Subcutaneous abdominal adipose tissue (tissue), 5 donors: ENCODE measurements at regions not wholly inside any gene's neighbourhood (a gene's known extent, or its start where the extent isn't known, plus 50 kb on each side); places are given as distances from the start of the nearest gene placed in this dataset.

Experiments used
- H3K27ac ChIP-seq: one replicate; pipeline ENCODE4 v1.7.0; 2013; ENCODE audit warnings: low read depth, mild to moderate bottlenecking, inconsistent platforms, low read length, moderate library complexity
- H3K27me3 ChIP-seq, 5 donors: one replicate each; pipeline ENCODE4 v1.7.0; 2013; ENCODE audit warnings: low read length in 5 of 5, inconsistent platforms in 1 of 5; ENCODE audit not compliant: control insufficient read depth in 5 of 5, insufficient read depth in 4 of 5
- H3K36me3 ChIP-seq, 5 donors: one replicate each; pipeline ENCODE4 v1.7.0; 2013; ENCODE audit warnings: low read length in 5 of 5; ENCODE audit not compliant: control insufficient read depth in 5 of 5, insufficient read depth in 5 of 5
- H3K4me1 ChIP-seq, 5 donors: one replicate each; pipeline ENCODE4 v1.7.0; 2013; ENCODE audit warnings: low read length in 5 of 5, mild to moderate bottlenecking in 3 of 5, moderate library complexity in 1 of 5; ENCODE audit not compliant: control insufficient read depth in 5 of 5, insufficient read depth in 5 of 5
- H3K4me3 ChIP-seq, 5 donors: one replicate each; pipeline ENCODE4 v1.7.0; 2013; ENCODE audit warnings: low read length in 5 of 5, low read depth in 1 of 5
- H3K9ac ChIP-seq, 5 donors: one replicate each; pipeline ENCODE4 v1.7.0; 2013; ENCODE audit warnings: low read length in 5 of 5, mild to moderate bottlenecking in 4 of 5, moderate library complexity in 3 of 5
- H3K9me3 ChIP-seq, 5 donors: one replicate each; pipeline ENCODE4 v1.7.0; 2013; ENCODE audit warnings: low read length in 5 of 5; ENCODE audit not compliant: control insufficient read depth in 5 of 5
- donor health status: healthy.
- donor health status: healthy.
- donor health status: healthy.
- donor health status: healthy.
- donor health status: healthy.

- H3K4me3 ChIP-seq = no peak overlapping the region
- H3K4me1 ChIP-seq = no peaks in the 10 kb centered on the region
- H3K36me3 ChIP-seq = no peaks in the 10 kb centered on the region
- H3K27ac ChIP-seq = no peak overlapping the region
- H3K9ac ChIP-seq = no peak overlapping the region
- no peaks in the 10 kb centered on the region for H3K27me3 ChIP-seq
- H3K9me3 ChIP-seq = no peaks in the 10 kb centered on the region
Observed at GRCh38 chr4:30386266-30386895, 333.8 kb upstream of the PCDH7 start.

- Histone ChIP-seq H3K36me3 (no peaks in the 10 kb centered on the region), H3K9me3 (peaks cover 0 to 9% (median 3%) of the 10 kb centered on the region in 5 donors), H3K9ac (no peak overlapping the region), H3K4me3 (no peak overlapping the region), H3K27ac (no peak overlapping the region), H3K4me1 (no peaks in the 10 kb centered on the region), H3K27me3 (no peaks in the 10 kb centered on the region)
Observed at GRCh38 chr4:30395902-30396301, 324.3 kb upstream of the PCDH7 start.

GRCh38 chr4:30396772-30397475 is 323.2 kb upstream of the PCDH7 start:
- Histone ChIP-seq H3K9ac (no peak overlapping the region), H3K4me1 (no peaks in the 10 kb centered on the region), H3K9me3 (peaks cover 0 to 9% (median 3%) of the 10 kb centered on the region in 5 donors), H3K27ac (no peak overlapping the region), H3K36me3 (no peaks in the 10 kb centered on the region), H3K27me3 (no peaks in the 10 kb centered on the region), H3K4me3 (no peak overlapping the region)

DNA sequence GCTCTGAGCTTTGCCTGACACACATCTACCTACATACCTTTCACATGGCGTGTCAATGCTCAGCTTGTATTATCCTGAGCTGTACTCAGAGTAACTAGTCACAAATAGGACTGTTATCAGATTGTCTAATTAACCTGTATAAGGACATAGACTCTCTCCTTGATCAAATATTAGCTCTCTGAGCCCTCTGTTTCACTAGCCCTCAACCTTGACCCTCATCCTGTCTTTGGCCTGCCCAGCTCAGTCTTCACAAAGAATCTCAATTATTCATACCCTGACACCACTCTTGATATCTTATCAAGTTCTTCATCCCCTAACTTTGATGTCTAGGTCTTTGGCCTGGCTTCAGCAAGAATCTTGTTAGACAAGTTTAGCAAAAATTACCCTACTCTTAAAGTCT is 320.7 kb upstream of the PCDH7 start:
- no peaks in the 10 kb centered on the region for H3K4me1 ChIP-seq
- no peaks in the 10 kb centered on the region for H3K27me3 ChIP-seq
- H3K36me3 ChIP-seq = no peaks in the 10 kb centered on the region
- no peak overlapping the region for H3K27ac ChIP-seq
- no peak overlapping the region for H3K4me3 ChIP-seq
- no peak overlapping the region for H3K9ac ChIP-seq
- no peaks in the 10 kb centered on the region for H3K9me3 ChIP-seq

DNA sequence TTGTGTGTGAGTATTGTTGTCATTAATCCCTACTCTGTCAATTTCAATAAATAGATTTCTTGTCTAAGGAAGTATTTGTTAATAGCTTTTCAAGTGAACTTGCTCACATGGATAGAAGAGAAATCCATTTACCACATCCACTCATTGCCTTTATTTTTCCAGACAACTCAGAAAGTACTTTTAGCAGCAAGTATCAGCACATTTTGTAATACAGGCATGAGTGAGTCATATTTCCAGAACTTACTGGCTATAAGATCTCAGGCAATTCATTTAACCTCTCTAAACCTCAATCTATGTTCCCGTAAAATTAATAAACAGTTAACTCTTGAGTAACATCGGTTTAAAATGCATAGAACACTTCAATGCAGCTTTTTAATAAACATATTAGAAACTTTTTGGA is 317.9 kb upstream of the PCDH7 start:
- Histone ChIP-seq H3K9me3 (peaks cover 3 to 12% (median 9%) of the 10 kb centered on the region in 5 donors), H3K4me1 (no peaks in the 10 kb centered on the region), H3K36me3 (no peaks in the 10 kb centered on the region)

GRCh38 chr4:30413915-30414314 is 306.3 kb upstream of the PCDH7 start:
- H3K27me3 ChIP-seq = no peaks in the 10 kb centered on the region
- H3K27ac ChIP-seq = no peak overlapping the region
- H3K9me3 ChIP-seq = peaks cover 3 to 25% (median 16%) of the 10 kb centered on the region in 5 donors
- H3K4me3 ChIP-seq = no peak overlapping the region
- H3K9ac ChIP-seq = no peak overlapping the region
- H3K4me1 ChIP-seq = no peaks in the 10 kb centered on the region
- no peaks in the 10 kb centered on the region for H3K36me3 ChIP-seq

More for the DNA sequence above, 317.9 kb upstream of the PCDH7 start:
- H3K27me3 ChIP-seq = no peaks in the 10 kb centered on the region
- H3K9ac ChIP-seq = no peak overlapping the region
- H3K27ac ChIP-seq = no peak overlapping the region
- H3K4me3 ChIP-seq = no peak overlapping the region

DNA sequence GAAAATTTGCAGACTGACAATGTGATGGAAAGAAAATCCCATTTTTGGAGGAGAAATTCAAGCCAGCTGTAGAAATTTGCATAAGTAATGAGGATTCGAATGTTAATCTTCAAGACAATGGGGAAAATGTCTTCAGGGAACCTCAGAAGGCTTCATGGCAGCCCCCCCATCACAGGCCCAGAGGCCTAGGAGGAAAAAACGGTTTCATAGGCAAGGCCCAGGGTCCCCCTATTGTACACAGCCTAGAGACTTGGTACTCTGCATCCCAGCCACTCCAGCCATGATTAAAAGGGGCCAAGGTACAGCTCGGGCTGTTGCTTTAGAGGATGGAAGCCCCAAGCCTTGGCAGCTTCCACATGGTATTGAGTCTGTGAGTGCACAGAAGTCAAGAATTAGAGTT is 303.6 kb upstream of the PCDH7 start:
- no peak overlapping the region for H3K4me3 ChIP-seq
- H3K27me3 ChIP-seq = no peaks in the 10 kb centered on the region
- H3K27ac ChIP-seq = no peak overlapping the region
- H3K36me3 ChIP-seq = no peaks in the 10 kb centered on the region
- no peak overlapping the region for H3K9ac ChIP-seq
- no peaks in the 10 kb centered on the region for H3K4me1 ChIP-seq
- H3K9me3 ChIP-seq = peaks cover 3 to 27% (median 16%) of the 10 kb centered on the region in 5 donors

DNA sequence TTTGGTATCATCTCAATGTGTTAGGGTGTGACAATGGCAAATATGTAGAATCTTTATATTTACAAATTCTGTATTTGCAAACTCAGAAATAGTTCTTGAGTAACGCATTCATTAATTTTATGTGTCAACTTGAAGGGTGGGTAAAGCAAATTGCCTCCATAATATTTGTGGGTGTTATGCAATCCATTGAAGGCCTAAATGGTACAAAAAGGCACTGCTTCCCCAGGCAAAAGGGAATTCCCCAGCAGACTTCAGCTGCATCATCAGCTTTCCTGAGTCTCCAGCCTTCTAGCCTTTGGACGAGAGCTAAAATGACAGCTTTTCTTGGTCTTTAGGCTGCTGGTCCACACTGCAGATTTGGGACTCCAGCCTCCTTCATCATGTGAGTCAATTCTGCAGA is 292.2 kb upstream of the PCDH7 start:
- no peak overlapping the region for H3K27ac ChIP-seq
- no peaks in the 10 kb centered on the region for H3K4me1 ChIP-seq
- no peaks in the 10 kb centered on the region for H3K27me3 ChIP-seq
- H3K4me3 ChIP-seq = no peak overlapping the region
- H3K9ac ChIP-seq = no peak overlapping the region
- H3K36me3 ChIP-seq = no peaks in the 10 kb centered on the region
- H3K9me3 ChIP-seq = peaks cover 0 to 3% (median 2%) of the 10 kb centered on the region in 5 donors

DNA sequence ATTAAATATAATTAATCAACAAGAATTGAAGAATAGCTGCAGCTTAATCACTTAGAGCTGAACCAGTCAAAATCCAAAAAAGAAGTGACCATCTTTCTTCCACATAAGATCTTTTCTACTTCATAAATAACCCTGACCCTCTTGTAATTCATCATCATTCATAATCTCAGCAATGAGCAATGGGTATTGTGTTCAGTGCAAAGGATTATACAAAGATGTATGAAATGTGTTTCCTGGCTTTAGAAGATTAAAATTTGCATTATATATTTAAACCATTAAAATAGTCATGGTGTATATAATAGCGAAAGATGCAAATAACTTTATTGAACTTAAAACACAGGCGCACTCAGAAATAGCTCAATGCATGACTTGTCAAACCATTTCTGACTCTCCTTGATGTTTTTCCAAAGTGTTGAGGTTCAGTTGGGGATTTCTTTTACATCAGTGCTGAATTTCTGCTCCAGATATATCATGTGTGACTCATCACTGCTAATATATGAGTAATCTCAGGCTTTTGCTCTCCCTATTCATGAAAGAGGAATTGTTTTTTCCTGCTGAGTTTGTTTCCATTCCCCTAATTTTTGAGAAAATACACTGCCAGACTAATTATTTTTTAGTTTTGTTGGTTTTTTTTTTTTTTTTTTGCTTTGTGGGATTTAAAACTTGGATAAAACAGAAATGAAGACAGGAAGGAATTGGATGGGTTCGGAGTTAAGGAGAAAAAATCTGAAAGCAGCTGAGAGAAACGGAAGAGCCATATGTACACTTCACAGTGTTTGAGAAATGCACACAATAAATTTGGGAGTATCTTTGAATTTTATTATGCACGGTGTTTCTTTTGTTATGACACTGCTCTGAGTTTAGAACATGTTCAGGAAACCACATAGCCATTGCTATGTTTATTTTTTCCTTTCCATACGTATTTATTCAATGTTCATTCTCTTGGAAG is 290.1 kb upstream of the PCDH7 start:
- no peaks in the 10 kb centered on the region for H3K27me3 ChIP-seq
- H3K4me3 ChIP-seq = no peak overlapping the region
- H3K36me3 ChIP-seq = no peaks in the 10 kb centered on the region
- H3K9ac ChIP-seq = no peak overlapping the region
- no peak overlapping the region for H3K27ac ChIP-seq
- H3K9me3 ChIP-seq = peaks cover 0 to 3% (median 0%) of the 10 kb centered on the region in 5 donors
- H3K4me1 ChIP-seq = no peaks in the 10 kb centered on the region

DNA sequence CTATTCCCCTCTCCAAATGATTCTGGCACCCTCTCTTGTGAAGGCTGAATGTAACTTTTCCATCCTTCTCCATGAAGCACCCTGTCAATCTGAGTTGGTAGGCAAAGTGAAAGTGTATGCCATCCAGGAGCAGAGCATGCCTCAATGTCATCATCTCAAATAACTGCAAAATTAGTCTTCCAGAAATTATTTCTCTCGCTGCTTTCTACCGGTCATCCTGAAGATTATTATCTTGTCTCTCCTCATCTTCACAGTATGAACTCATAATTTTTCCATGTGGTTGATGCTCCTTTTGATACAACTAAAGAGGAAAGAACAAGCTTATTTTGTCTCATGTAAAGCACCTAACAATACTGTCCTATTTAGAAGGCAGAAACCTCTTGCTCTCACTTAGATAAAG is 285.5 kb upstream of the PCDH7 start:
- Histone ChIP-seq H3K27ac (no peak overlapping the region), H3K4me3 (no peak overlapping the region), H3K4me1 (no peaks in the 10 kb centered on the region), H3K36me3 (no peaks in the 10 kb centered on the region), H3K9me3 (no peaks in the 10 kb centered on the region), H3K27me3 (no peaks in the 10 kb centered on the region), H3K9ac (no peak overlapping the region)
